ENCODE measurements at regions not wholly inside any gene's neighbourhood (a gene's known extent, or its start where the extent isn't known, plus 50 kb on each side); places are given as distances from the start of the nearest gene placed in this dataset.

- no peak for TF ChIP-seq CTCF (tag by site-specific recombination; IDR thresholded peaks at IDR 0.05)
- no peak for TF ChIP-seq SP2 (tag by site-specific recombination; IDR thresholded peaks at IDR 0.05)
- no peak for TF ChIP-seq SALL2 (tag by site-specific recombination; IDR thresholded peaks at IDR 0.05; ENCODE audit: borderline replicate concordance)
Observed at GRCh38 chr6:6895929-6896328, 211.8 kb upstream of the RREB1 start.

All from HEK293 (cell line).